Thyroid gland (tissue), 4 donors: ENCODE measurements at regions not wholly inside any gene's neighbourhood (a gene's known extent, or its start where the extent isn't known, plus 50 kb on each side); places are given as distances from the start of the nearest gene placed in this dataset.

Experiments used
- CTCF ChIP-seq, 6 experiments: fragments of 200-600 bp in 3 of 6; fragments of 450-650 bp in 3 of 6; sonication (generic) in 3 of 6; IDR thresholded peaks; one replicate each; pipeline ENCODE4 v1.5.1; 2016 to 2019; ENCODE audit warnings: antibody characterized with exemption in 6 of 6, mild to moderate bottlenecking in 2 of 6, inconsistent platforms in 1 of 6, moderate library complexity in 1 of 6
- POLR2A ChIP-seq, 2 donors: fragments of 450-650 bp; IDR thresholded peaks; one replicate each; pipeline ENCODE4 v1.6.1; 2017; ENCODE audit warnings: antibody characterized with exemption in 2 of 2, mild to moderate bottlenecking in 2 of 2, moderate library complexity in 1 of 2

GRCh38 chr4:103400405-103400804, 202.3 kb upstream of the CENPE start:
- TF ChIP-seq CTCF (IDR thresholded peaks at IDR 0.05) (no peak), POLR2A (IDR thresholded peaks at IDR 0.05) (no peak)
